IMR-90 (cell line): ENCODE measurements at regions not wholly inside any gene's neighbourhood (a gene's known extent, or its start where the extent isn't known, plus 50 kb on each side); places are given as distances from the start of the nearest gene placed in this dataset.
"Not testable (repeated sequence)": the region's sequence is repeated elsewhere in the genome, so short reads cannot be mapped to it uniquely, and the experiment has no call there.

ENCODE experiments used
- ATAC-seq: fragments of 200-7000 bp; cut with Tn5 transposase; 2 replicates; pipeline ENCODE4 v1.9.1; 2020; ENCODE audit warnings: low read depth, mild to moderate bottlenecking, moderate library complexity
- BruUV-seq: library from RNA; stranded (reverse); fragments of 400-500 nt; replicated peaks from 2 replicates; lab custom pipeline; 2021; lab: Mats Ljungman, UMichigan
- CTCF ChIA-PET: fragments of 300-600 bp; formaldehyde crosslinking; extraction: SDS; loops from one replicate; lab custom pipeline; 2021; ENCODE audit warnings: antibody characterized with exemption; lab: Yijun Ruan, JAX
- POLR2A ChIA-PET: fragments of 300-600 bp; sonication (Branson Sonifier 250); formaldehyde crosslinking; loops from one replicate; lab custom pipeline; 2022; ENCODE audit warnings: antibody characterized with exemption; ENCODE audit not compliant: unreplicated experiment; lab: Charles Lee
- DNase-seq: peaks from one replicate; pipeline ENCODE4 v3.0.0; 2013
- H2AFZ ChIP-seq: replicated peaks from 2 replicates; pipeline ENCODE3; 2013; ENCODE audit warnings: low read length, mild to moderate bottlenecking; ENCODE audit not compliant: poor library complexity
- H2AK5ac ChIP-seq: 2 replicates; pipeline ENCODE4 v1.6.1; 2013; ENCODE audit warnings: low read depth, low read length, inconsistent platforms
- H2AK9ac ChIP-seq: replicated peaks from 2 replicates; pipeline ENCODE3; 2013; ENCODE audit warnings: mild to moderate bottlenecking, low read depth, low read length, moderate library complexity; ENCODE audit not compliant: poor library complexity
- H2BK120ac ChIP-seq: 2 replicates; pipeline ENCODE4 v1.6.1; 2013; ENCODE audit warnings: low read depth, low read length, inconsistent platforms
- H2BK15ac ChIP-seq: 3 replicates; pipeline ENCODE4 v1.6.1; 2013; ENCODE audit warnings: low read depth, low read length, inconsistent platforms
- H2BK20ac ChIP-seq: 2 replicates; pipeline ENCODE4 v1.6.1; 2013; ENCODE audit warnings: low read depth, mild to moderate bottlenecking, inconsistent platforms, low read length, moderate library complexity
- H2BK5ac ChIP-seq: 2 replicates; pipeline ENCODE4 v1.6.1; 2013; ENCODE audit warnings: mild to moderate bottlenecking, low read depth, low read length, inconsistent platforms; ENCODE audit not compliant: poor library complexity, severe bottlenecking
- H3K14ac ChIP-seq: replicated peaks from 2 replicates; pipeline ENCODE4 v1.6.1; 2013; ENCODE audit warnings: low read depth, low read length, inconsistent platforms
- H3K18ac ChIP-seq: 2 replicates; pipeline ENCODE4 v1.6.1; 2013; ENCODE audit warnings: low read depth, low read length, control low read depth
- H3K23ac ChIP-seq: 2 replicates; pipeline ENCODE4 v1.6.1; 2013; ENCODE audit warnings: low read depth, low read length, inconsistent platforms
- H3K27ac ChIP-seq: 2 replicates; pipeline ENCODE4 v1.5.1; 2013; ENCODE audit warnings: mild to moderate bottlenecking, control low read depth, low read length; ENCODE audit not compliant: insufficient read depth
- H3K27me3 ChIP-seq: 2 replicates; pipeline ENCODE4 v1.6.1; 2013; ENCODE audit warnings: low read length; ENCODE audit not compliant: control insufficient read depth, insufficient read depth
- H3K36me3 ChIP-seq: 2 replicates; pipeline ENCODE4 v1.6.1; 2013; ENCODE audit warnings: low read length, mixed read lengths; ENCODE audit not compliant: control insufficient read depth, insufficient read depth
- H3K4ac ChIP-seq: 2 replicates; pipeline ENCODE4 v1.6.1; 2013; ENCODE audit warnings: low read depth, low read length, inconsistent platforms
- H3K4me1 ChIP-seq: 2 replicates; pipeline ENCODE4 v1.6.1; 2013; ENCODE audit warnings: low read length, mixed read lengths; ENCODE audit not compliant: control insufficient read depth, insufficient read depth
- H3K4me2 ChIP-seq: 2 replicates; pipeline ENCODE4 v1.6.1; 2013; ENCODE audit warnings: low read depth, mild to moderate bottlenecking, control low read depth, low read length, moderate library complexity
- H3K4me3 ChIP-seq: 2 replicates; pipeline ENCODE4 v1.5.1; 2013; ENCODE audit warnings: low read depth, mild to moderate bottlenecking, control low read depth, low read length, moderate library complexity; ENCODE audit not compliant: insufficient read depth
- H3K56ac ChIP-seq: 2 replicates; pipeline ENCODE4 v1.6.1; 2013; ENCODE audit warnings: low read length, inconsistent platforms; ENCODE audit not compliant: insufficient read depth; ENCODE audit errors: extremely low read depth
- H3K79me1 ChIP-seq, 2 experiments: 2 replicates each; pipeline ENCODE4 v1.6.1; 2013; ENCODE audit warnings: low read length in 2 of 2, inconsistent platforms in 1 of 2, low read depth in 1 of 2
- H3K9ac ChIP-seq: 2 replicates; pipeline ENCODE4 v1.6.1; 2013; ENCODE audit warnings: low read depth, low read length, control low read depth
- H3K9me1 ChIP-seq: 2 replicates; pipeline ENCODE4 v1.6.1; 2013; ENCODE audit warnings: low read length, inconsistent platforms; ENCODE audit not compliant: insufficient read depth
- H3K9me3 ChIP-seq: 2 replicates; pipeline ENCODE4 v1.6.1; 2013; ENCODE audit warnings: low read length; ENCODE audit not compliant: control insufficient read depth, insufficient read depth
- H4K20me1 ChIP-seq: 2 replicates; pipeline ENCODE4 v1.6.1; 2013; ENCODE audit warnings: low read length, inconsistent platforms; ENCODE audit not compliant: insufficient read depth
- H4K5ac ChIP-seq: 2 replicates; pipeline ENCODE4 v1.6.1; 2013; ENCODE audit warnings: mild to moderate bottlenecking, low read depth, low read length, control low read depth
- H4K8ac ChIP-seq, 2 experiments: 2 replicates each; pipeline ENCODE4 v1.6.1; 2013; ENCODE audit warnings: low read depth in 2 of 2, low read length in 2 of 2, control low read depth in 1 of 2, inconsistent platforms in 1 of 2
- H4K91ac ChIP-seq: 2 replicates; pipeline ENCODE4 v1.6.1; 2013; ENCODE audit warnings: low read depth, low read length, inconsistent platforms; ENCODE audit not compliant: insufficient read depth
- CEBPB ChIP-seq: IDR thresholded peaks from 2 replicates; pipeline ENCODE4 v1.6.1; 2012; ENCODE audit warnings: low read depth, low read length, improper control_type of control experiment
- CTCF ChIP-seq: conservative IDR thresholded peaks from 2 replicates; pipeline ENCODE4 v1.5.1; 2012; ENCODE audit warnings: mild to moderate bottlenecking, low read depth, low read length, improper control_type of control experiment
- FOS ChIP-seq: fragments of 150-350 bp; IDR thresholded peaks from 2 replicates; pipeline ENCODE4 v1.6.1; 2016; ENCODE audit warnings: low read depth, low read length
- MAZ ChIP-seq: IDR thresholded peaks from 2 replicates; pipeline ENCODE4 v1.6.1; 2012; ENCODE audit warnings: low read depth, mild to moderate bottlenecking, low read length, improper control_type of control experiment, moderate library complexity, borderline replicate concordance
- MXI1 ChIP-seq: IDR thresholded peaks from 2 replicates; pipeline ENCODE4 v1.6.1; 2012; ENCODE audit warnings: low read depth, mild to moderate bottlenecking, low read length, moderate library complexity, borderline replicate concordance
- NFE2L2 ChIP-seq: fragments of 150-350 bp; IDR thresholded peaks from 2 replicates; pipeline ENCODE4 v1.6.1; 2016; ENCODE audit warnings: low read depth, mild to moderate bottlenecking, low read length
- RAD21 ChIP-seq: IDR thresholded peaks from 2 replicates; pipeline ENCODE4 v1.6.1; 2012; ENCODE audit warnings: low read length, improper control_type of control experiment
- dilution Hi-C: fragments of 300-500 bp; cut with HindIII; formaldehyde crosslinking; loops from one replicate; pipeline ENCODE4 v1.14.3; 2018; ENCODE audit warnings: low sequenced_read_pairs; ENCODE audit not compliant: unreplicated experiment
- in situ Hi-C: fragments of 300-500 bp; cut with MboI; formaldehyde crosslinking; loops from 3 replicates; pipeline ENCODE4 v1.14.3; 2019; ENCODE audit warnings: low sequenced_read_pairs, inconsistent platforms, mixed read lengths
- intact Hi-C: fragments of 100-400 bp; cut with micrococcal nuclease; formaldehyde crosslinking; loops from 2 replicates; pipeline ENCODE4 v1.10.0; 2022

- ChIA-PET POLR2A (no interaction called here), CTCF (interaction anchor here (1.0 kb wide), 1 partner anchor 15 kb away, joined by 3 read pairs; no protein-coding TSS in a partner anchor)
- intact Hi-C loops (no loop called here), dilution Hi-C loops (no loop called here), in situ Hi-C loops (no loop called here)
- no peak overlapping the region for H3K56ac ChIP-seq
- H3K14ac ChIP-seq: no peak overlapping the region
- H3K27me3 ChIP-seq: no peaks in the 10 kb centered on the region
- H3K4ac ChIP-seq: no peak overlapping the region
- no peaks in the 10 kb centered on the region for H3K79me1 ChIP-seq
- H2AK9ac ChIP-seq: no peak overlapping the region
- no peaks in the 10 kb centered on the region for H3K9me1 ChIP-seq
- H3K4me1 ChIP-seq: no peaks in the 10 kb centered on the region
- H3K36me3 ChIP-seq: no peaks in the 10 kb centered on the region
- no peak overlapping the region for H2BK20ac ChIP-seq
- no peak overlapping the region for H2AK5ac ChIP-seq
- no peak overlapping the region for H2BK5ac ChIP-seq
- no peak for ATAC-seq
- no peak overlapping the region for H3K23ac ChIP-seq
- no TSS peak for BruUV-seq
- H3K27ac ChIP-seq: no peak overlapping the region
- H3K4me2 ChIP-seq: no peak overlapping the region
- DNase-seq: no peak
- no peaks in the 10 kb centered on the region for H4K20me1 ChIP-seq
- no peak overlapping the region for H4K5ac ChIP-seq
- H2BK120ac ChIP-seq: no peak overlapping the region
- no peak overlapping the region for H3K18ac ChIP-seq
- H3K9ac ChIP-seq: no peak overlapping the region
- H3K9me3 ChIP-seq: no peaks in the 10 kb centered on the region
- H4K8ac ChIP-seq: no peak overlapping the region
- TF ChIP-seq CEBPB (no peak), MAZ (no peak), CTCF (no peak), NFE2L2 (no peak), MXI1 (no peak), FOS (no peak), RAD21 (no peak)
- no peak overlapping the region for H3K4me3 ChIP-seq
- no peak overlapping the region for H2AFZ ChIP-seq
- no peak overlapping the region for H4K91ac ChIP-seq
- no peak overlapping the region for H2BK15ac ChIP-seq
These were observed 349.9 kb downstream of the FAM47B start for GRCh38 chrX:35292522-35292921.

GRCh38 chrX:35305037-35305436, 362.4 kb downstream of the FAM47B start:
- POLR2A ChIA-PET: not testable (repeated sequence)

More at GRCh38 chrX:35305037-35305436, 362.4 kb downstream of the FAM47B start:
- H2BK20ac ChIP-seq, ATAC-seq, H3K9me1 ChIP-seq, H4K91ac ChIP-seq, intact Hi-C loops, dilution Hi-C loops, H3K23ac ChIP-seq, H3K4me3 ChIP-seq, H3K36me3 ChIP-seq, H3K56ac ChIP-seq, H2AFZ ChIP-seq, H4K20me1 ChIP-seq, H3K9me3 ChIP-seq, H3K18ac ChIP-seq, H3K4me1 ChIP-seq, H3K4me2 ChIP-seq, H3K27ac ChIP-seq, H2BK15ac ChIP-seq, H3K14ac ChIP-seq, H2AK9ac ChIP-seq, CTCF ChIA-PET, H3K4ac ChIP-seq, H4K5ac ChIP-seq, H4K8ac ChIP-seq, H2BK120ac ChIP-seq, BruUV-seq, in situ Hi-C loops, H3K27me3 ChIP-seq, H3K79me1 ChIP-seq, H3K9ac ChIP-seq, DNase-seq, H2AK5ac ChIP-seq, H2BK5ac ChIP-seq: not testable (repeated sequence)
